ENCODE measurements at regions not wholly inside any gene's neighbourhood (a gene's known extent, or its start where the extent isn't known, plus 50 kb on each side); places are given as distances from the start of the nearest gene placed in this dataset.
"Not testable (repeated sequence)": the region's sequence is repeated elsewhere in the genome, so short reads cannot be mapped to it uniquely, and the experiment has no call there.

GRCh38 chr7:76763977-76764376 lies 136.9 kb upstream of the POMZP3 start:
- H4K20me1 ChIP-seq (ENCODE audit: insufficient read depth); H3K27ac ChIP-seq (ENCODE audit: low read depth, low read length); H3K9ac ChIP-seq (ENCODE audit: low read length); BruUV-seq (replicated peaks); H3K4me3 ChIP-seq (replicated peaks in 1 of 2; ENCODE audit: low read depth in 1 of 2, low read length in 2 of 2); ATAC-seq; POLR2A ChIA-PET; H2AFZ ChIP-seq (ENCODE audit: low read depth, low read length, poor library complexity, severe bottlenecking); intact Hi-C loops (cut with micrococcal nuclease); H3K79me2 ChIP-seq (ENCODE audit: insufficient read depth, low read length); H3K4me1 ChIP-seq (ENCODE audit: control insufficient read depth in 1 of 2, insufficient read depth in 2 of 2, low read length in 2 of 2); RAD21 ChIA-PET (ENCODE audit: low non-redundant PET in 1 of 2, low total read pairs in 2 of 2, uncharacterized antibody in 2 of 2, unreplicated experiment in 2 of 2); CTCF ChIA-PET; DNase-seq (ENCODE audit: low read depth, low spot score); H3K9me2 ChIP-seq (ENCODE audit: insufficient read depth); H3K36me3 ChIP-seq (ENCODE audit: control insufficient read depth in 1 of 2, insufficient read depth in 2 of 2, low read length in 2 of 2); H3K27me3 ChIP-seq (ENCODE audit: insufficient read depth, low read length); H3K4me2 ChIP-seq (ENCODE audit: low read length); H3K9me3 ChIP-seq (ENCODE audit: control insufficient read depth in 1 of 2, insufficient read depth in 1 of 2, low read depth in 1 of 2, low read length in 2 of 2): not testable (repeated sequence)

GRCh38 chr7:76760546-76761220 lies 133.6 kb upstream of the POMZP3 start:
- H4K20me1 ChIP-seq (ENCODE audit: insufficient read depth); H3K27ac ChIP-seq (ENCODE audit: low read depth, low read length); H3K36me3 ChIP-seq (ENCODE audit: control insufficient read depth in 1 of 2, insufficient read depth in 2 of 2, low read length in 2 of 2); ATAC-seq; DNase-seq (ENCODE audit: low read depth, low spot score); intact Hi-C loops (cut with micrococcal nuclease); BruUV-seq (replicated peaks); H3K4me3 ChIP-seq (replicated peaks in 1 of 2; ENCODE audit: low read depth in 1 of 2, low read length in 2 of 2); H2AFZ ChIP-seq (ENCODE audit: low read depth, low read length, poor library complexity, severe bottlenecking); RAD21 ChIA-PET (ENCODE audit: low non-redundant PET in 1 of 2, low total read pairs in 2 of 2, uncharacterized antibody in 2 of 2, unreplicated experiment in 2 of 2); H3K9ac ChIP-seq (ENCODE audit: low read length); H3K4me2 ChIP-seq (ENCODE audit: low read length); H3K9me3 ChIP-seq (ENCODE audit: control insufficient read depth in 1 of 2, insufficient read depth in 1 of 2, low read depth in 1 of 2, low read length in 2 of 2); POLR2A ChIA-PET; CTCF ChIA-PET; H3K79me2 ChIP-seq (ENCODE audit: insufficient read depth, low read length); H3K9me2 ChIP-seq (ENCODE audit: insufficient read depth); H3K4me1 ChIP-seq (ENCODE audit: control insufficient read depth in 1 of 2, insufficient read depth in 2 of 2, low read length in 2 of 2); H3K27me3 ChIP-seq (ENCODE audit: insufficient read depth, low read length): not testable (repeated sequence)

GRCh38 chr7:76739538-76739937 lies 112.5 kb upstream of the POMZP3 start:
- H3K27ac ChIP-seq (ENCODE audit: low read depth, low read length); H3K27me3 ChIP-seq (ENCODE audit: insufficient read depth, low read length); H3K9me2 ChIP-seq (ENCODE audit: insufficient read depth); H3K9ac ChIP-seq (ENCODE audit: low read length); H3K9me3 ChIP-seq (ENCODE audit: control insufficient read depth in 1 of 2, insufficient read depth in 1 of 2, low read depth in 1 of 2, low read length in 2 of 2); H3K4me2 ChIP-seq (ENCODE audit: low read length); H3K4me3 ChIP-seq (replicated peaks in 1 of 2; ENCODE audit: low read depth in 1 of 2, low read length in 2 of 2); H3K4me1 ChIP-seq (ENCODE audit: control insufficient read depth in 1 of 2, insufficient read depth in 2 of 2, low read length in 2 of 2); RAD21 ChIA-PET (ENCODE audit: low non-redundant PET in 1 of 2, low total read pairs in 2 of 2, uncharacterized antibody in 2 of 2, unreplicated experiment in 2 of 2); DNase-seq (ENCODE audit: low read depth, low spot score); CTCF ChIA-PET; H2AFZ ChIP-seq (ENCODE audit: low read depth, low read length, poor library complexity, severe bottlenecking); POLR2A ChIA-PET; intact Hi-C loops (cut with micrococcal nuclease); ATAC-seq; H3K79me2 ChIP-seq (ENCODE audit: insufficient read depth, low read length); BruUV-seq (replicated peaks); H3K36me3 ChIP-seq (ENCODE audit: control insufficient read depth in 1 of 2, insufficient read depth in 2 of 2, low read length in 2 of 2); H4K20me1 ChIP-seq (ENCODE audit: insufficient read depth): not testable (repeated sequence)

- H3K4me1 ChIP-seq (ENCODE audit: control insufficient read depth in 1 of 2, insufficient read depth in 2 of 2, low read length in 2 of 2); POLR2A ChIA-PET; H2AFZ ChIP-seq (ENCODE audit: low read depth, low read length, poor library complexity, severe bottlenecking); H3K9me2 ChIP-seq (ENCODE audit: insufficient read depth); CTCF ChIA-PET; H3K36me3 ChIP-seq (ENCODE audit: control insufficient read depth in 1 of 2, insufficient read depth in 2 of 2, low read length in 2 of 2); ATAC-seq; H3K79me2 ChIP-seq (ENCODE audit: insufficient read depth, low read length); intact Hi-C loops (cut with micrococcal nuclease); H4K20me1 ChIP-seq (ENCODE audit: insufficient read depth); H3K27ac ChIP-seq (ENCODE audit: low read depth, low read length); DNase-seq (ENCODE audit: low read depth, low spot score); H3K9ac ChIP-seq (ENCODE audit: low read length); H3K4me2 ChIP-seq (ENCODE audit: low read length); RAD21 ChIA-PET (ENCODE audit: low non-redundant PET in 1 of 2, low total read pairs in 2 of 2, uncharacterized antibody in 2 of 2, unreplicated experiment in 2 of 2); H3K9me3 ChIP-seq (ENCODE audit: control insufficient read depth in 1 of 2, insufficient read depth in 1 of 2, low read depth in 1 of 2, low read length in 2 of 2); H3K4me3 ChIP-seq (replicated peaks in 1 of 2; ENCODE audit: low read depth in 1 of 2, low read length in 2 of 2); H3K27me3 ChIP-seq (ENCODE audit: insufficient read depth, low read length); BruUV-seq (replicated peaks): not testable (repeated sequence)
Observed at GRCh38 chr7:76736724-76737123, 109.6 kb upstream of the POMZP3 start.

- POLR2A ChIA-PET; H3K4me1 ChIP-seq (ENCODE audit: control insufficient read depth in 1 of 2, insufficient read depth in 2 of 2, low read length in 2 of 2); H3K9me3 ChIP-seq (ENCODE audit: control insufficient read depth in 1 of 2, insufficient read depth in 1 of 2, low read depth in 1 of 2, low read length in 2 of 2); BruUV-seq (replicated peaks); RAD21 ChIA-PET (ENCODE audit: low non-redundant PET in 1 of 2, low total read pairs in 2 of 2, uncharacterized antibody in 2 of 2, unreplicated experiment in 2 of 2); H3K9ac ChIP-seq (ENCODE audit: low read length); H3K36me3 ChIP-seq (ENCODE audit: control insufficient read depth in 1 of 2, insufficient read depth in 2 of 2, low read length in 2 of 2); H3K27me3 ChIP-seq (ENCODE audit: insufficient read depth, low read length); H3K9me2 ChIP-seq (ENCODE audit: insufficient read depth); CTCF ChIA-PET; H3K4me2 ChIP-seq (ENCODE audit: low read length); DNase-seq (ENCODE audit: low read depth, low spot score); H3K79me2 ChIP-seq (ENCODE audit: insufficient read depth, low read length); H2AFZ ChIP-seq (ENCODE audit: low read depth, low read length, poor library complexity, severe bottlenecking); ATAC-seq; H4K20me1 ChIP-seq (ENCODE audit: insufficient read depth); H3K4me3 ChIP-seq (replicated peaks in 1 of 2; ENCODE audit: low read depth in 1 of 2, low read length in 2 of 2); intact Hi-C loops (cut with micrococcal nuclease); H3K27ac ChIP-seq (ENCODE audit: low read depth, low read length): not testable (repeated sequence)
Observed at GRCh38 chr7:76736091-76736490, 109.0 kb upstream of the POMZP3 start.

Data from HCT116 (cell line).